ENCODE measurements at regions not wholly inside any gene's neighbourhood (a gene's known extent, or its start where the extent isn't known, plus 50 kb on each side); places are given as distances from the start of the nearest gene placed in this dataset.

DNA sequence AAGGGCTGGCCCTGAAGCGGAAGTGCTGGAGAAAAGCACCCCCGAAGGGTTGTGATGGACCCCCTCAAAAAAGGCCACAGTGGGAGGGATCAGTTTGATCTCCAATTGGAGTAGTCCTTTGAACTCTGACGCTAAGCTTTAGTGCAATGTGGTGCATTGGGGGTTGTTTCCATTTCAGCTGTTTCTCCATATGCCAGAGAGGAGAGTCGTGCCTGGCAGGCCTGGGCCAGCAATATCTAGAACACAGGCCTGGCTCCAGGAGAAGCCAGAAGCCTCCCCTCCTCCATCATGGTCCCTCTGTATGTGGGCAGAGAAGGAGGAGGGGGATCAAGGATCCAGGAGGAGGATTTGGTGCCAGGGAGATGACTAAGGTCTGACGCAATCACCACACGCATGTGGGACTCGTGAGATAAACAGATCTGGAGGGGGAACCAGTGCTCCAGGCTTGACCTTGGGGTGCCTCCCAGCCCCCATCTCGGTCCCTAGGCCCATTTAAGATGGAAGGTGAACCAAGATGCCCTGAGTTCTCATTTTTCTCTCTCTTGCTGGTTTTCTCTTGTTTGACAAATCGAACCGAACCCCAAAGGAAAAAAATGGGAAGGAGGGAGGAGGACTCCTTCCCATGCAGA, 517.4 kb upstream of the JARID2 start:
- peak; percentile 33 for DNase-seq

DNA sequence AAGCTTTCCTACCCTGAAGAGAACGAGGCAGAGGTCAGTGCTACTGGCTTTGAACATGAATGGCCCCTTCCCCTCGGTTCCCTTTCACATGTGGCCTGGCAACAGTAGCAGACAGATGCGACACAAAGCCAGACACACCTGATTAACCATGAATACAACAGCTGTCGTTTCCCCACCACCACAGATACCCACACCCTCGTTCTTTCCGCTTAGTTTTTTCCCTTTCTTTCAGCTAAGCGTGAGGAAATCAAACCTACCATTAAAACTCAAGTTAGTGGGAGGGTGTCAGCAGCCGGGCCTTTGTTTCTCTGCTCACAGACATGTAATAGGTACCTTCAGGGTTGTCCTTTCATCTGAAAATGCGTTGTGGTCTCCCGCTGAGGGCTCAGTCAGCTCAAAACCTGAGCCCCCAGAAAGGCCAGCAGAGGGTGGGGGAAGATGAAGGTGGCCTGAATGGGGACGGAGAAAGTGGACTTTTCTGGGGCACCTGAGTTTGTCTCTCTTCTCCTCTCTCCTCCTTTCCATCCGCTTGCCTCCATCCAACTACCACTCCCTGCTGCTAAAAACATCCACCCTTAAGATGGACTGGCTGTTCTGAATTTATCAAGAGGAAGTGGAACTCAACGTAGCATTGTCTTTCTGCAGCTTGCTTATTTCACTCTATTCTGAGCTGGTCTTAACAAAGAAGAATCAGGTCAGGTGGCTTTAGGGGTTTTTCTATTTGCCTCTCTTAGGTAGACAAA, 516.6 kb upstream of the JARID2 start:
- peak; percentile 81 for DNase-seq

DNA sequence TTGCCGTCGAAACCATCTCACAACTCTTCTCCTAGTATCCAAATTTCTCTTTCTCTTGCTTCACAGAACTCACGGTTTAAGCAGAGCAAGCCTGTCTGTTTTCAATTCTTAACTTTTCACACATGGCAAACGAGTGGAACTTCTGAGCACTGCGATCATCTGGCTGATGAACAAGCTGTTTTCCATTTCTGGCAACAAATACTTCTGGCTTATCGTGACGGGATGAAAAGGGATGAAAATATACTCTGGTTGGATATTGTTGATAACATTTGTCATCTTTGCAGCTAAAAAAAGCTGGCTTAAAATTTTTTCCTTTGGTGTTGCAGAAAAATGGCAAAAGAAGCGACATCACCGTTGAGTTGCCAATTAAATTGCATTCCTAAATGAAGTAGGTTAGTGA, 515.2 kb upstream of the JARID2 start:
- DNase-seq, result no peak

DNA sequence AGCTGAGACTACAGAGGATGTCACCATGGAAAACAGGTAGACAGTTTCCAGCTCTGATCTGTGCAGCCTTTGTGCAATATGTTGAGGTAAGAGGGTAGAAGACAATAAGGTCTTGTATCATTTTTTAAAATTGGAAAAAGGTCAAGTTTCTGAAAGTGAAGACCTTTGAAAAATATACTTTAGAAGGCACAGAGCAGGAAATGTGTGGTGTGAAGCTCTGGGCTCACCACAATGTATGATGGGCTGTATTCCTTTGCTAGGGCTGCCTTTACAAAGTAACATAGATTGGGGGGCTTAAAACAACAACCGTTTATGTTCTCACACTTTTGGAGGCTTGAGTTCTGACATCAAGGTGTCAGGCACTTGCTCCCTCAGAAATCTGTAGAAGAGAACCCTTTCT, 514.3 kb upstream of the JARID2 start:
- DNase-seq, result no peak

DNA sequence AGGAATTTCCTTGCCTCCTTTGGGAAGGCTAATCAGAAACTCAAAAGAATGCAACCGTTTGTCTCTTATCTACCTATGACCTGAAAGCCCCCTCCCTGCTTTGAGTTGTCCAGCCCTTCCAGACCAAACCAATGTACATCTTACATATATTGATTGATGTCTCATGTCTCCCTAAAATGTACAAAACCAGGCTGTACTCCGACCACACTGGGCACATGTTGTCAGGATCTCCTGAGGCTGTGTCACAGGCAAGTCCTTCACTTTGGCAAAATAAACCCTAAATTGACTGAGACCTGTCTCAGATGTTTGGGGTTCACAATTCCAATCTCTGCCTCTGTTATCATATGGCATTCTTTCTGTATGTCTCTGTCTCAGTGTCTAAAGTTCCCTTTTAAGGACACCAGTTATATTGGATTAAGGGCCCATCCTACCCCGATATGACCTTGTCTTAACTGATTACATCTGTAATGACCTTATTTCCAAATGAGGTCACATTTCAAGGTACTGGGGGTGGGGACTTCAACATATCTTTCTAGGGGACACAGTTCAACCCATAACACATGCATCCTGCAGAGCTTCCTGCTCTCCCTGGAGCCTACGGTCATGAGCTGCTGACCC, 513.5 kb upstream of the JARID2 start:
- no peak for DNase-seq

DNA sequence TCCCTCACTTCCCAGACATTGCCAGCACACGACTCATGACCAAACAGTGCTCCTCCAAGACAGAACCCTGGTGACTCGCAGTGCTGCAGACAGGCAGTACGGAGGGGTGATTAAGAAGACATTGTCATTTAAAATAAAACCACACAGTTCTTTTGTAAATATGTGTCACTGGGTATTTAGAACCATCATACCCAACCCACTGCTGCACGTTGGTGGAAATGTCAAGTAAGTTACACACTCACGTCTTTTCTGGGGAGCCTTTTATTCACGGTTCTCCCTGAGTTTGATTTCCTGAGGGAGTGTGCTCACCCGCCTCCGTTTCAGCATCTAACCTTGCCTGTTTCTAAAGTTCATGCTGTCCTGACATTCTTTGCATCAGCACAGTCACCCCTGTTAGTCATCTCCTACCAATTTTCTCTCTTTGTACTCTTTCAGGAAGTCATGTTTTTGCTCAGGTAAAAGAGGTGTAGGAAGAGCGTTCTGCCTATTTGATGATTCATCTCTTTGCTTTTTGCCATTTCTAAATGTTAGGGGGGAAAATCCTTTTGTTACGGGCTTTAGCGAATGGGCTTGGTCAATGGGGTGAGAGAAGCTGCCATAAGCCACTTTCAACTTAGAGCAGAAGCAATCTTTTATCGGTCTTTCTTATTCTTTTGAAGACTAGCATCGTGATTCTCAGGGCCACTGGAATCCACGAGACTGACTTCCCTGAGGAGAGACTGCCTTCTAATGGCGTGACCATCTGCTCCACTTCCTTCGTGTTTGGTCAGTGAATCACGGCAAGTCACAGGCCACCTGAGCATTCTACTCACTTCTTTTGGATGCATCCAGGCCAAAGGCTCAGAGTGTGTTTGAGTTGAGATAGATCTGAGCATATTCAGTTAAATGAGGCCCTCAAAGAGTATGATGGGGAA, 512.8 kb upstream of the JARID2 start:
- DNase-seq, result no peak

- no peak for DNase-seq
Observed at GRCh38 chr6:14734052-14734415, 511.8 kb upstream of the JARID2 start.

DNA sequence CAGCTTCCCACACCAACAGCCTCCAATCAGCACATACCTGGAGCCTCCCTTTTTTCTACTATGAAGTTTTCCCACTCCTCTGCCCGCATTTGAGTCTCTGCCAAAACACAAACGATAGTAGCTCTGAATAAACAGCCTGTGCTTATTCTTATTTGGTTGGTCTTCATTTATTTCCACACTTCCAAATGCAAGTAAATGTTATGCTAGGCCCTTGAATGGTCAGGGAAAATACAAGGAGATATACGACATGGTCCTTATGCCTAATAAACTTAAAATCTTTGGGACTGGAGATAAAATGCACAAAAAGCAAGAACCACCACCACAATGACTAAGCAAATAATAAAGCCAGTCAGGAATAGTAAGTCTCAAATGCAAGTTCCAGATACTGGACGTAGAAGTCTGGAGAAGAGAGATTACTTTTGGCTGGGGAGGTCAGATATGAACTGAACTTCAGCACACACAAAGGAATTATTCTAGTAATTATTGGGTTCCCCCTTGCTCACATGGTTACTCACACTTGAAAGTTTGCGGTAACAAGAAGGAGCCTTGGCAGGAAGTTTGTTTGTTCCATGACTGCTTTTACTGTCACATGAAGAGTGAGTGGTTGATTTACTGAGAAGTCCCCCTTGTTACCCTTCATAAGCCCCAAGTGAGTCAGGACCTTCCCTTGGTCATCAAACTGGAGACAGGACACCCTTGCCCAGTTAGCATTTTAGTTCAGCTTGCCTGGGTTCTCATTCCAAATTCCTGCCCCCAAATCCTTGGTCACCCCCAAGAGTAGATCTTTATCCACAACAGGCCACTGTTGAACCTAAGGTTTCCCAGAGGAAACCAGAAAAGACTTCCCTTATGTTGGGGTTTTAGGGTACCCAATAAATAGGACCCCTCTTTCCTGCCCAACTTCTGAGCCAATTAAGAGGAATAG, 511.2 kb upstream of the JARID2 start:
- no peak for DNase-seq

DNA sequence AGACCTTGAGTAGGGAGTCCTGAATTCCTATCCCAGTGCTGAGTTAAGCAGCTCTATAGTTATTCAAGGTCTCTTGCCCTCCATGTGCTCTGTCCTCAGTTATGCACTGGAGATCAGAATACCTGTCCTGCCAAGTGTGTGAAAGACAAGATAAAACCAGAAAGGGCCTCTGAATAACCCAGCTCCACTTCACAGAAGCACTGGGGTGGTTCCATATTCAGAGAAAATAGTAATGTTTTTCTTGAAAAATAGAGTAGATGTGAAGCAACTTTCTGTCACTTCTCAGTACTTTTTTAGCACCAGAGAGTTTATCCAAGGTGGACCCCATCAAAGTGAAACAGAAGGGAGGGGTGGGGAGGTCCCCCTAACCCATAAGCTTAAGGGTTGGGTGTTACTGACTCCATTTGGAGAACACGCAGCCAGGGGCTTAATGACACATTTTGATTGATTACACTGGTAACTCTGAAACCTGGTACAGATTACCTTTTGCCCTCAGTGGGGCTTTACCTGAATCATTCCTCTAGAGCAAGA, 509.8 kb upstream of the JARID2 start:
- DNase-seq, result no peak

GRCh38 chr6:14736554-14736953, 509.3 kb upstream of the JARID2 start:
- DNase-seq, result no peak

GRCh38 chr6:14738497-14738896, 507.4 kb upstream of the JARID2 start:
- DNase-seq, result no peak

GRCh38 chr6:14738933-14739332, 506.9 kb upstream of the JARID2 start:
- DNase-seq, result no peak

GRCh38 chr6:14739827-14740226, 506.0 kb upstream of the JARID2 start:
- DNase-seq, result no peak

DNA sequence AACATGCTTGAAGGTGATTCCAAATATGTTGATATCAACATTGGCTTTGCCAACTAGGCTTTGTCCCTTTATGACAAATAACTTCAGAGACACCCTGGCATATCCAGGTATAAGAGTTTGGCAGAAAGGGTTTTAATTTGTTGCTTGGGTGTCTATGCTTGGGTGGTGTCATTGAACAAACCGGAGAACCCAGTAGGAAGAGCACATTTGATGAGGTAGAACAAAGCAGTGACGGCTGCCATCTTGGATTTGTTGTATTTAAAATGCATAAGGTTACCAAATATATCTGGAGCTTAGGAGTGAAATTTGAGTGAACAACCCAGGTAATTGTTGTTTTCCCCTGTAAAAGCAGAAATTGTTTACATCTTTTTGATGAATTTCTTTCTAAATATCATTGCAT, 503.7 kb upstream of the JARID2 start:
- no peak for DNase-seq

GRCh38 chr6:14742680-14743079, 503.2 kb upstream of the JARID2 start:
- no peak for DNase-seq

- DNase-seq, result no peak
Observed at GRCh38 chr6:14743144-14743473, 502.8 kb upstream of the JARID2 start.

GRCh38 chr6:14743474-14744211, 502.2 kb upstream of the JARID2 start:
- no peak for DNase-seq

GRCh38 chr6:14744212-14744556, 501.7 kb upstream of the JARID2 start:
- DNase-seq, result no peak

DNA sequence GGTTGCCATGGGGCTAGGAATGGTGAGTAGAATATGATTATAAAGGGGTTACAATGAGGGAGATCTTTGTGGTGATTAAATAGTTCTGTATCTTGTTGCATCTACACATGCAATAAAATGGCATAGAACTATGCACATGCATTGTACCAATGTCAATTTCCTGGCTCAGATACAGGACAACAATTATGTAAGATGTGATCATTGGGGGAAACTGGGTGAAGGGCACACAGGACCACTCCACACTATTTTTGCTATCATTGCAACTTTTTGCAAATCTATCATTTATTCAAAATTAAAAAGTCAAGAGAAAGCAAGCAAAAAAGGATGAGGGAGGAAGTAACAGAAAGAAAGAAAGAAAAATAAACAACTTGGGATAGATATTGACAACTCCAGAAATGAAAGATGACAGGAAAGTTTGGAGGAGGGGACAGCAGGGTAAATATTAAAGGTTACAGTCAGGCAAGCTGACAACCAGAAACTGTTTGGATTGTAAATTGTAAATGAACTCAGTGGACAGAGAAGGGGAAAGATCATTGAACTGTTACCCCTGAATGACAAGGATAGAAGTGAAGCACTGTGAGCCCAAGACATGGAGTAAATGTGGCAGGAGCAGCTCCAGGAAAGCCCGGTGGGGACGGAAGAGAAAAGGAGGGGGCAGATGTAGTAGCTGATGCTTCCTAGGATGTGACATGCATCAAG, 499.6 kb upstream of the JARID2 start:
- DNase-seq, result no peak

- no peak for DNase-seq
Observed at GRCh38 chr6:14747881-14748520, 497.9 kb upstream of the JARID2 start.

Data from NCI-H2171 treated with DMSO at 0.1 percent for 48 hours (cell line).